DND-41 (cell line): ENCODE measurements at regions not wholly inside any gene's neighbourhood (a gene's known extent, or its start where the extent isn't known, plus 50 kb on each side); places are given as distances from the start of the nearest gene placed in this dataset.

Experiments used
- ATAC-seq: fragments of 200-7000 bp; cut with Tn5 transposase; 3 replicates; pipeline ENCODE4 v1.9.1; 2021; ENCODE audit warnings: low read depth; ENCODE audit not compliant: insufficient read depth
- DNase-seq: peaks from one replicate; pipeline ENCODE4 v3.0.0-alpha.2; 2020
- H2AFZ ChIP-seq: 2 replicates; pipeline ENCODE4 v1.6.0; 2012; ENCODE audit warnings: low read depth, low read length
- H3K27ac ChIP-seq: 2 replicates; pipeline ENCODE4 v1.5.1; 2012; ENCODE audit warnings: low read length, inconsistent platforms
- H3K27me3 ChIP-seq: fragments of 200-600 bp; sonication (generic); 2 replicates; pipeline ENCODE4 v1.6.0; 2012; ENCODE audit warnings: low read length, mild to moderate bottlenecking, inconsistent platforms; ENCODE audit not compliant: insufficient read depth, poor library complexity
- H3K36me3 ChIP-seq: 2 replicates; pipeline ENCODE4 v1.5.1; 2012; ENCODE audit warnings: low read length, inconsistent platforms; ENCODE audit not compliant: insufficient read depth
- H3K4me1 ChIP-seq: 2 replicates; pipeline ENCODE4 v1.5.1; 2012; ENCODE audit warnings: mild to moderate bottlenecking, low read length; ENCODE audit not compliant: insufficient read depth
- H3K4me2 ChIP-seq: 2 replicates; pipeline ENCODE4 v1.6.0; 2012; ENCODE audit warnings: mild to moderate bottlenecking, moderate library complexity, low read length, inconsistent platforms; ENCODE audit not compliant: insufficient read depth
- H3K4me3 ChIP-seq, 2 experiments: fragments of 200-600 bp in 1 of 2; shearing (Covaris generic) in 1 of 2; 2 replicates each; pipeline ENCODE4 v1.5.1; 2012 to 2016; ENCODE audit warnings: inconsistent platforms in 2 of 2, low read length in 2 of 2, mild to moderate bottlenecking in 2 of 2, low read depth in 1 of 2, moderate library complexity in 1 of 2
- H3K79me2 ChIP-seq: 2 replicates; pipeline ENCODE4 v1.6.0; 2012; ENCODE audit warnings: low read length, inconsistent platforms; ENCODE audit not compliant: insufficient read depth
- H3K9ac ChIP-seq: 2 replicates; pipeline ENCODE4 v1.6.0; 2012; ENCODE audit warnings: low read depth, mild to moderate bottlenecking, inconsistent platforms, low read length, moderate library complexity
- H3K9me3 ChIP-seq: 2 replicates; pipeline ENCODE4 v1.5.1; 2012; ENCODE audit warnings: low read length, moderate library complexity, mild to moderate bottlenecking, inconsistent platforms; ENCODE audit not compliant: insufficient read depth, severe bottlenecking
- H4K20me1 ChIP-seq: 2 replicates; pipeline ENCODE4 v1.6.0; 2012; ENCODE audit warnings: low read length; ENCODE audit not compliant: insufficient read depth
- CTCF ChIP-seq: IDR thresholded peaks from 2 replicates; pipeline ENCODE4 v1.5.1; 2012; ENCODE audit warnings: borderline replicate concordance, low read length, moderate library complexity, mild to moderate bottlenecking; ENCODE audit not compliant: poor library complexity, severe bottlenecking; ENCODE audit errors: extremely low read depth
- EZH2 ChIP-seq: IDR thresholded peaks from 3 replicates; pipeline ENCODE4 v1.6.1; 2012; ENCODE audit warnings: borderline replicate concordance, low read depth, mild to moderate bottlenecking, moderate library complexity, low read length, inconsistent platforms; ENCODE audit not compliant: severe bottlenecking

GRCh38 chr16:66128371-66128770 lies 238.1 kb upstream of the CDH5 start:
- no peaks in the 10 kb centered on the region for H3K4me1 ChIP-seq
- H3K9ac ChIP-seq, result no peak overlapping the region
- ATAC-seq, result no peak
- no peak for TF ChIP-seq CTCF
- TF ChIP-seq EZH2, result no peak
- H3K4me3 ChIP-seq, result no peak overlapping the region
- H3K27me3 ChIP-seq, result peaks cover 40% of the 10 kb centered on the region
- H3K27ac ChIP-seq, result no peak overlapping the region
- H4K20me1 ChIP-seq, result no peaks in the 10 kb centered on the region
- H3K4me2 ChIP-seq, result no peak overlapping the region
- no peak overlapping the region for H2AFZ ChIP-seq
- no peaks in the 10 kb centered on the region for H3K79me2 ChIP-seq
- DNase-seq, result no peak
- H3K36me3 ChIP-seq, result no peaks in the 10 kb centered on the region
- no peaks in the 10 kb centered on the region for H3K9me3 ChIP-seq

- ATAC-seq, result no peak
- Histone ChIP-seq H3K9me3 (no peaks in the 10 kb centered on the region), H3K4me1 (no peaks in the 10 kb centered on the region), H2AFZ (no peak overlapping the region), H4K20me1 (no peaks in the 10 kb centered on the region), H3K4me2 (no peak overlapping the region), H3K4me3 (no peak overlapping the region), H3K79me2 (no peaks in the 10 kb centered on the region), H3K36me3 (no peaks in the 10 kb centered on the region), H3K9ac (no peak overlapping the region), H3K27me3 (peaks cover 40% of the 10 kb centered on the region), H3K27ac (no peak overlapping the region)
- no peak for DNase-seq
- no peak for TF ChIP-seq CTCF
- peak; percentile 75 for TF ChIP-seq EZH2
These were observed 238.8 kb upstream of the CDH5 start for GRCh38 chr16:66127459-66128370.

GRCh38 chr16:66121466-66121865 lies 245.0 kb upstream of the CDH5 start:
- Histone ChIP-seq H3K9me3 (no peaks in the 10 kb centered on the region), H3K9ac (no peak overlapping the region), H3K27ac (no peak overlapping the region), H3K4me3 (no peak overlapping the region), H3K4me2 (no peak overlapping the region), H3K36me3 (no peaks in the 10 kb centered on the region), H4K20me1 (no peaks in the 10 kb centered on the region), H3K4me1 (no peaks in the 10 kb centered on the region), H3K79me2 (no peaks in the 10 kb centered on the region), H3K27me3 (peaks cover 8% of the 10 kb centered on the region), H2AFZ (no peak overlapping the region)
- TF ChIP-seq CTCF (no peak), EZH2 (no peak)
- no peak for DNase-seq
- no peak for ATAC-seq
